Liver (tissue), 8 donors: ENCODE measurements at regions not wholly inside any gene's neighbourhood (a gene's known extent, or its start where the extent isn't known, plus 50 kb on each side); places are given as distances from the start of the nearest gene placed in this dataset.
A peak's percentile ranks its signal among the peaks of the same experiment; 100 is the strongest.

Experiments used
- DNase-seq: peaks from one replicate; pipeline ENCODE4 v3.0.0-alpha.2; 2017; ENCODE audit warnings: low spot score
- H3K27ac ChIP-seq, 2 donors: one replicate each; pipeline ENCODE4 v1.7.0; 2013; ENCODE audit warnings: inconsistent platforms in 2 of 2, low read length in 2 of 2, control low read depth in 1 of 2, low read depth in 1 of 2, mild to moderate bottlenecking in 1 of 2
- H3K27me3 ChIP-seq, 4 donors: one replicate each; pipeline versions ENCODE4 v1.6.1 to v1.7.0; 2013; ENCODE audit warnings: low read length in 3 of 4, inconsistent platforms in 1 of 4, mild to moderate bottlenecking in 1 of 4, moderate library complexity in 1 of 4; ENCODE audit not compliant: control insufficient read depth in 4 of 4, insufficient read depth in 4 of 4
- H3K36me3 ChIP-seq, 4 donors: one replicate each; pipeline versions ENCODE4 v1.6.1 to v1.7.0; 2013; ENCODE audit warnings: low read length in 3 of 4, mild to moderate bottlenecking in 3 of 4, low read depth in 1 of 4, moderate library complexity in 1 of 4; ENCODE audit not compliant: control insufficient read depth in 4 of 4, insufficient read depth in 3 of 4
- H3K4me1 ChIP-seq, 4 donors: one replicate each; pipeline versions ENCODE4 v1.6.1 to v1.7.0; 2013; ENCODE audit warnings: low read length in 3 of 4, mild to moderate bottlenecking in 3 of 4, moderate library complexity in 1 of 4; ENCODE audit not compliant: control insufficient read depth in 4 of 4, insufficient read depth in 4 of 4
- H3K4me3 ChIP-seq, 3 donors: one replicate each; pipeline versions ENCODE4 v1.6.1 to v1.7.0; 2013; ENCODE audit warnings: low read length in 3 of 3, control low read depth in 1 of 3, low read depth in 1 of 3, mild to moderate bottlenecking in 1 of 3
- H3K9ac ChIP-seq, 2 donors: one replicate each; pipeline ENCODE4 v1.7.0; 2013; ENCODE audit warnings: low read length in 2 of 2, mild to moderate bottlenecking in 2 of 2, moderate library complexity in 2 of 2, control low read depth in 1 of 2, low read depth in 1 of 2
- H3K9me3 ChIP-seq, 4 donors: one replicate each; pipeline versions ENCODE4 v1.6.1 to v1.7.0; 2013; ENCODE audit warnings: low read length in 3 of 4; ENCODE audit not compliant: control insufficient read depth in 4 of 4
- ATF3 ChIP-seq: IDR thresholded peaks from 2 replicates; pipeline ENCODE4 v1.6.1; 2016; ENCODE audit warnings: antibody characterized with exemption
- CTCF ChIP-seq: fragments of 150-350 bp; IDR thresholded peaks from 2 replicates; pipeline ENCODE4 v1.5.1; 2017; ENCODE audit warnings: improper control_type of control experiment, low read depth, low read length; ENCODE audit not compliant: missing input control
- EGR1 ChIP-seq, 2 donors: IDR thresholded peaks; 2 replicates each; pipeline ENCODE4 v1.6.1; 2016 to 2018; ENCODE audit warnings: antibody characterized with exemption in 2 of 2, low read depth in 2 of 2
- FOXA1 ChIP-seq: IDR thresholded peaks from 2 replicates; pipeline ENCODE4 v1.6.1; 2016; ENCODE audit warnings: antibody characterized with exemption
- FOXA2 ChIP-seq: IDR thresholded peaks from 2 replicates; pipeline ENCODE4 v1.6.1; 2016; ENCODE audit warnings: antibody characterized with exemption
- GABPA ChIP-seq, 2 donors: IDR thresholded peaks in 1 of 2; conservative IDR thresholded peaks in 1 of 2; 2 replicates each; pipeline ENCODE4 v1.6.1; 2016; ENCODE audit warnings: antibody characterized with exemption in 2 of 2, mild to moderate bottlenecking in 1 of 2, moderate library complexity in 1 of 2
- HNF4A ChIP-seq, 2 donors: conservative IDR thresholded peaks; 2 replicates each; pipeline ENCODE4 v1.6.1; 2016; ENCODE audit warnings: antibody characterized with exemption in 2 of 2, mild to moderate bottlenecking in 2 of 2
- HNF4G ChIP-seq: IDR thresholded peaks from 2 replicates; pipeline ENCODE4 v1.6.1; 2016; ENCODE audit warnings: antibody characterized with exemption
- JUND ChIP-seq, 2 donors: IDR thresholded peaks; 2 replicates each; pipeline ENCODE4 v1.6.1; 2016; ENCODE audit warnings: antibody characterized with exemption in 2 of 2
- MAX ChIP-seq: IDR thresholded peaks from 2 replicates; pipeline ENCODE4 v1.6.1; 2016; ENCODE audit warnings: antibody characterized with exemption
- NR2F2 ChIP-seq: IDR thresholded peaks from 2 replicates; pipeline ENCODE4 v1.6.1; 2016; ENCODE audit warnings: antibody characterized with exemption
- RAD21 ChIP-seq, 2 donors: IDR thresholded peaks; 2 replicates each; pipeline ENCODE4 v1.6.1; 2016; ENCODE audit warnings: antibody characterized with exemption in 2 of 2, mild to moderate bottlenecking in 2 of 2
- REST ChIP-seq: IDR thresholded peaks from 2 replicates; pipeline ENCODE4 v1.6.1; 2016; ENCODE audit warnings: antibody characterized with exemption, mild to moderate bottlenecking
- RXRA ChIP-seq, 2 donors: IDR thresholded peaks; 2 replicates each; pipeline ENCODE4 v1.6.1; 2017 to 2018; ENCODE audit warnings: antibody characterized with exemption in 2 of 2, mild to moderate bottlenecking in 1 of 2
- SP1 ChIP-seq: IDR thresholded peaks from 2 replicates; pipeline ENCODE4 v1.6.1; 2018; ENCODE audit warnings: antibody characterized with exemption, mild to moderate bottlenecking
- TAF1 ChIP-seq: conservative IDR thresholded peaks from 2 replicates; pipeline ENCODE4 v1.6.1; 2016; ENCODE audit warnings: antibody characterized with exemption, mild to moderate bottlenecking
- YY1 ChIP-seq: IDR thresholded peaks from 2 replicates; pipeline ENCODE4 v1.6.1; 2016; ENCODE audit warnings: antibody characterized with exemption, mild to moderate bottlenecking
- ZBTB33 ChIP-seq: IDR thresholded peaks from 2 replicates; pipeline ENCODE4 v1.6.1; 2016; ENCODE audit warnings: antibody characterized with exemption
- WGBS: extraction: QIAGEN DNeasy Blood & Tissue Kit; methylation state at CpG from one replicate; pipeline ENCODE4 v1.1.7; 2013; 5-methylcytosine and 5-hydroxymethylcytosine counted together
- donor health status: healthy.
- donor health status: healthy.
- donor health status: healthy.
- donor health status: healthy.
- donor health status: healthy.

- DNase-seq, result no peak
- Histone ChIP-seq H3K4me3 (no peak overlapping the region), H3K9ac (no peak overlapping the region), H3K27me3 (no peaks in the 10 kb centered on the region), H3K4me1 (peaks cover 0 to 3% (median 0%) of the 10 kb centered on the region in 4 donors), H3K27ac (peak overlapping the region in 1 of 2 donors; percentile 12), H3K36me3 (no peaks in the 10 kb centered on the region), H3K9me3 (no peaks in the 10 kb centered on the region)
- whole genome bisulfite sequencing, result 64% methylated on average over 6 of the region's 6 CpGs
- TF ChIP-seq ZBTB33 (no peak), MAX (no peak), RAD21 (IDR thresholded peaks at IDR 0.05) (no peak), NR2F2 (no peak), FOXA1 (no peak), FOXA2 (no peak), CTCF (no peak), HNF4A (conservative IDR thresholded peaks at IDR 0.05) (no peak), GABPA (IDR thresholded peaks at IDR 0.05 in 1 of 2, conservative IDR thresholded peaks at IDR 0.05 in 1 of 2) (no peak), RXRA (IDR thresholded peaks at IDR 0.05) (no peak), TAF1 (no peak), EGR1 (IDR thresholded peaks at IDR 0.05; ENCODE audit: low read depth in 2 of 2) (no peak), SP1 (no peak), HNF4G (no peak), ATF3 (no peak)
Observed at GRCh38 chr4:20629186-20630106, 70.8 kb upstream of the PACRGL start.

GRCh38 chr4:20638825-20639224, 61.4 kb upstream of the PACRGL start:
- Histone ChIP-seq H3K27ac (no peak overlapping the region), H3K9ac (no peak overlapping the region), H3K9me3 (no peaks in the 10 kb centered on the region), H3K4me1 (peaks cover 2 to 15% (median 7%) of the 10 kb centered on the region in 4 donors), H3K27me3 (no peaks in the 10 kb centered on the region), H3K36me3 (no peaks in the 10 kb centered on the region), H3K4me3 (no peak overlapping the region)
- TF ChIP-seq GABPA (IDR thresholded peaks at IDR 0.05 in 1 of 2, conservative IDR thresholded peaks at IDR 0.05 in 1 of 2) (no peak), SP1 (no peak), ATF3 (no peak), EGR1 (IDR thresholded peaks at IDR 0.05; ENCODE audit: low read depth in 2 of 2) (no peak), NR2F2 (no peak), FOXA1 (no peak), TAF1 (no peak), REST (no peak), YY1 (no peak), JUND (IDR thresholded peaks at IDR 0.05) (no peak), CTCF (no peak), RAD21 (IDR thresholded peaks at IDR 0.05) (no peak), HNF4A (conservative IDR thresholded peaks at IDR 0.05) (no peak)
- DNase-seq, result no peak
- 75% methylated on average over 3 of the region's 3 CpGs for WGBS
